ENCODE measurements at regions not wholly inside any gene's neighbourhood (a gene's known extent, or its start where the extent isn't known, plus 50 kb on each side); places are given as distances from the start of the nearest gene placed in this dataset.

DNA sequence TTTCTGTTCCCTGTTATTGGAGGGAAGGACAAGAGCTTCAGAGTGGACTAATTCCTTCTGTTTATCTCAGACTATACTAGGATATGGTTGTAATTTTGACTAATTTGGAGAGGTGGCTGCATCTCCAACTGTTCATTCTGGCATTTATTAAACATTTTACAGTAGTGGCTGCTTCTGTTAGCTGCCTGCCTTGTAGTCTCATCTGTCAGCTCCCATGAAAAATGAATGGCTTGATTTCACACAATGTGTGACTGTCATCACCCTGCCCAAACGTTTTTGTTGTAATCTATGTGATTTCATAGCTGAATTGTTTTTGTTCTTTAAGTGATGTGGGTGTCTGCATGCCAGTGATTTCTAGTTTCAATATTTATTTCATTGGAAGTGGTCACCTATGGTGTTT, 459.4 kb upstream of the PTPRD start:
- H3K9me3 ChIP-seq (ENCODE audit: insufficient read depth, low read depth) = no peaks in the 10 kb centered on the region
- H3F3A ChIP-seq (ENCODE audit: insufficient read depth, low read depth) = no peaks in the 10 kb centered on the region
- intact Hi-C loops (cut with micrococcal nuclease; ENCODE audit: unreplicated experiment) = no loop called here
- H3K36me3 ChIP-seq (ENCODE audit: low read depth) = no peaks in the 10 kb centered on the region
- no peak for TF ChIP-seq EZH2 (IDR thresholded peaks at IDR 0.05; ENCODE audit: low read depth)
- TF ChIP-seq, protein P1, sequence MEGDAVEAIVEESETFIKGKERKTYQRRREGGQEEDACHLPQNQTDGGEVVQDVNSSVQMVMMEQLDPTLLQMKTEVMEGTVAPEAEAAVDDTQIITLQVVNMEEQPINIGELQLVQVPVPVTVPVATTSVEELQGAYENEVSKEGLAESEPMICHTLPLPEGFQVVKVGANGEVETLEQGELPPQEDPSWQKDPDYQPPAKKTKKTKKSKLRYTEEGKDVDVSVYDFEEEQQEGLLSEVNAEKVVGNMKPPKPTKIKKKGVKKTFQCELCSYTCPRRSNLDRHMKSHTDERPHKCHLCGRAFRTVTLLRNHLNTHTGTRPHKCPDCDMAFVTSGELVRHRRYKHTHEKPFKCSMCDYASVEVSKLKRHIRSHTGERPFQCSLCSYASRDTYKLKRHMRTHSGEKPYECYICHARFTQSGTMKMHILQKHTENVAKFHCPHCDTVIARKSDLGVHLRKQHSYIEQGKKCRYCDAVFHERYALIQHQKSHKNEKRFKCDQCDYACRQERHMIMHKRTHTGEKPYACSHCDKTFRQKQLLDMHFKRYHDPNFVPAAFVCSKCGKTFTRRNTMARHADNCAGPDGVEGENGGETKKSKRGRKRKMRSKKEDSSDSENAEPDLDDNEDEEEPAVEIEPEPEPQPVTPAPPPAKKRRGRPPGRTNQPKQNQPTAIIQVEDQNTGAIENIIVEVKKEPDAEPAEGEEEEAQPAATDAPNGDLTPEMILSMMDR (conservative IDR thresholded peaks at IDR 0.05) = no peak
- H3K27me3 ChIP-seq (ENCODE audit: insufficient read depth, low read depth) = no peaks in the 10 kb centered on the region
- H3K4me1 ChIP-seq (replicated peaks; ENCODE audit: insufficient read depth) = no peaks in the 10 kb centered on the region
- H3K27ac ChIP-seq = no peak overlapping the region
- H3K4me3 ChIP-seq = no peak overlapping the region
- no peak overlapping the region for H3K4me2 ChIP-seq
- BruUV-seq (replicated peaks) = no TSS peak
- CTCF ChIA-PET = no interaction called here
- no peaks in the 10 kb centered on the region for H3K79me2 ChIP-seq (ENCODE audit: low read depth)
- no peak for DNase-seq
- H3K9me2 ChIP-seq (ENCODE audit: insufficient read depth) = no peaks in the 10 kb centered on the region
- H4K20me1 ChIP-seq (ENCODE audit: insufficient read depth) = no peaks in the 10 kb centered on the region
- H2AFZ ChIP-seq = no peak overlapping the region
- POLR2A ChIA-PET (ENCODE audit: unreplicated experiment) = no interaction called here

DNA sequence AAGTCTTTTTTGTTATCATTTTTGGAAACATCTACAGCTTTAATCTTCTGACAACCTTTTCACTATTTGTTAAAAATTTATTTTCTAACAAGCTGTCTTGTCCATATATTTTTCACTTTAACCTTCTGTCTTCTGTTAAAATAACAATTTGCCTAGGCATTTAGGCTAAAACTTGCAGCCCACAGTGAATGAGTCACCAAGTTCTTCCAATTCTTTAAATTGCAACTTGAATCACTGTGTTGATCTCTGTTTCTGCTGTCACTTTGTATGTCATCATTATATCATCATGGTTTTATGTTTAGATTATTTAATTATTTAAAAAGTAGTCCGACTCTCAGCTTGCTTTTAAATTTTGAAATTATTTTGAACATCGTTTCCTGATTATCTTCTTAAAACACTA, 473.8 kb upstream of the PTPRD start:
- POLR2A ChIA-PET (ENCODE audit: unreplicated experiment) = interaction anchor here (0.6 kb wide), 1 partner anchor 25 kb away, joined by 3 read pairs; no protein-coding TSS in a partner anchor

DNA sequence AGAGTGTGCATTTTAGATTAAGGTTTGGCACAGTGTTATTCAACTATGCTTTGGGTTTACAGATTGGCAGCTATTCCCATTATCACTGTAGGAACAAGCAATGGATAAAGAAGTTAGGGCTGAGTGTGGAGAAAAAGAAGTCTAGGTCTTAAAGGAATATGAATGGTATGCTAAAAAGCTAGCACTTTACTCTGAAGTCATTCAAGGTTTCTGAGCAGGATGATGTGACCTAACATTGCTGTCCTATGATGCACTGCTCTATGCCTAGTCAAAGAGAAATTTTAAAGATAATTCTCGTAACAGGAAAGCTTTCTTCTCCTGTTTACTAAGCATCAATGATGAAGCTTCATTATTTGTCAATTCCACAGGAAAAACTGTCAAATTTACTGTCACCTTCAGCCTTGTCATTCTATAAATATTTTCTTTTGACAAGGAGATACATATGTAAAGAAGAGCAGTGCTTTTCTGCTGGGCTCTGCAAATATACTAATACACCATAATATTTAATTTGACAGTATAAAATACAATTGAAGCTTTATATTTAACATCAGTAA, 476.1 kb upstream of the PTPRD start:
- no peaks in the 10 kb centered on the region for H3K4me1 ChIP-seq (replicated peaks; ENCODE audit: insufficient read depth)
- ChIA-PET POLR2A (ENCODE audit: unreplicated experiment) (no interaction called here), CTCF (no interaction called here)
- H3F3A ChIP-seq (ENCODE audit: insufficient read depth, low read depth) = no peaks in the 10 kb centered on the region
- H3K27me3 ChIP-seq (ENCODE audit: insufficient read depth, low read depth) = no peaks in the 10 kb centered on the region
- H3K79me2 ChIP-seq (ENCODE audit: low read depth) = no peaks in the 10 kb centered on the region
- TF ChIP-seq, protein P1 (conservative IDR thresholded peaks at IDR 0.05) = no peak
- no peaks in the 10 kb centered on the region for H3K9me3 ChIP-seq (ENCODE audit: insufficient read depth, low read depth)
- no TSS peak for BruUV-seq (replicated peaks)
- intact Hi-C loops (cut with micrococcal nuclease; ENCODE audit: unreplicated experiment) = no loop called here
- no peak for DNase-seq
- no peak overlapping the region for H3K4me2 ChIP-seq
- no peak overlapping the region for H3K27ac ChIP-seq
- no peak overlapping the region for H3K4me3 ChIP-seq
- no peaks in the 10 kb centered on the region for H3K9me2 ChIP-seq (ENCODE audit: insufficient read depth)
- H3K36me3 ChIP-seq (ENCODE audit: low read depth) = no peaks in the 10 kb centered on the region
- no peaks in the 10 kb centered on the region for H4K20me1 ChIP-seq (ENCODE audit: insufficient read depth)
- H2AFZ ChIP-seq = no peak overlapping the region

More for the DNA sequence above, 473.8 kb upstream of the PTPRD start:
- H4K20me1 ChIP-seq (ENCODE audit: insufficient read depth) = no peaks in the 10 kb centered on the region
- H3K4me3 ChIP-seq = no peak overlapping the region
- CTCF ChIA-PET = no interaction called here
- no peak for TF ChIP-seq EZH2 (IDR thresholded peaks at IDR 0.05; ENCODE audit: low read depth)
- TF ChIP-seq, protein P1 (conservative IDR thresholded peaks at IDR 0.05) = no peak
- H3K36me3 ChIP-seq (ENCODE audit: low read depth) = no peaks in the 10 kb centered on the region
- no peak overlapping the region for H2AFZ ChIP-seq
- intact Hi-C loops (cut with micrococcal nuclease; ENCODE audit: unreplicated experiment) = no loop called here
- BruUV-seq (replicated peaks) = no TSS peak
- no peak for DNase-seq
- H3K27me3 ChIP-seq (ENCODE audit: insufficient read depth, low read depth) = no peaks in the 10 kb centered on the region
- H3K4me2 ChIP-seq = no peak overlapping the region
- no peaks in the 10 kb centered on the region for H3K9me2 ChIP-seq (ENCODE audit: insufficient read depth)
- no peaks in the 10 kb centered on the region for H3F3A ChIP-seq (ENCODE audit: insufficient read depth, low read depth)
- no peak overlapping the region for H3K27ac ChIP-seq
- H3K4me1 ChIP-seq (replicated peaks; ENCODE audit: insufficient read depth) = no peaks in the 10 kb centered on the region
- H3K9me3 ChIP-seq (ENCODE audit: insufficient read depth, low read depth) = no peaks in the 10 kb centered on the region
- no peaks in the 10 kb centered on the region for H3K79me2 ChIP-seq (ENCODE audit: low read depth)

Data from PC-9 (cell line).